ENCODE measurements at regions not wholly inside any gene's neighbourhood (a gene's known extent, or its start where the extent isn't known, plus 50 kb on each side); places are given as distances from the start of the nearest gene placed in this dataset.

- H3K4me1 ChIP-seq (ENCODE audit: control insufficient read depth in 1 of 2, insufficient read depth in 2 of 2, low read length in 2 of 2), result peaks cover 37 to 39% of the 10 kb centered on the region in 2 donors
- Mint-ChIP-seq H3K9me3 (no peaks in the 10 kb centered on the region), H3K4me3 (no peak overlapping the region), H3K27ac (no peak overlapping the region), H3K4me1 (peaks cover 53% of the 10 kb centered on the region), H3K36me3 (no peaks in the 10 kb centered on the region), H3K27me3 (ENCODE audit: low read depth in 3 of 3) (peaks cover 3 to 14% (median 11%) of the 10 kb centered on the region in 3 donors)
- H4K20me1 ChIP-seq (ENCODE audit: insufficient read depth, low read length), result no peaks in the 10 kb centered on the region
- H3K4me3 ChIP-seq (replicated peaks in 1 of 3; ENCODE audit: low read depth in 2 of 3, low read length in 3 of 3), result no peak overlapping the region
- DNase-seq, result peak in 1 of 3 donors; percentile 14
- no peaks in the 10 kb centered on the region for H3K9me3 ChIP-seq (replicated peaks in 1 of 2; ENCODE audit: control insufficient read depth in 1 of 2, insufficient read depth in 1 of 2, low read length in 2 of 2)
- no peaks in the 10 kb centered on the region for H3K27me3 ChIP-seq (ENCODE audit: control insufficient read depth in 2 of 2, insufficient read depth in 2 of 2, low read length in 2 of 2)
- H3K36me3 ChIP-seq (replicated peaks in 1 of 2; ENCODE audit: control insufficient read depth in 1 of 2, insufficient read depth in 2 of 2, low read length in 2 of 2), result no peaks in the 10 kb centered on the region
- TF ChIP-seq CTCF (IDR thresholded peaks at IDR 0.05), result no peak
- no peak overlapping the region for H3K9ac ChIP-seq (ENCODE audit: insufficient read depth, low read length, poor library complexity, severe bottlenecking)
- no peaks in the 10 kb centered on the region for H3K79me2 ChIP-seq (ENCODE audit: insufficient read depth, low read length)
- no peak overlapping the region for H3K27ac ChIP-seq (ENCODE audit: low read depth in 1 of 2, low read length in 2 of 2)
- no CpG with 5 or more reads among the region's 4 CpGs for WGBS (ENCODE audit: insufficient coverage)
- no peak overlapping the region for H2AFZ ChIP-seq (ENCODE audit: insufficient read depth, low read depth, low read length, poor library complexity, severe bottlenecking)
- no peak overlapping the region for H3K4me2 ChIP-seq (replicated peaks; ENCODE audit: extremely low read depth, low read length, poor library complexity, severe bottlenecking)
- intact Hi-C loops (cut with micrococcal nuclease), result no loop called here
Measured at GRCh38 chr9:89657765-89658164, 53.0 kb downstream of the GADD45G start.

GRCh38 chr9:89658401-89658800 is 53.6 kb downstream of the GADD45G start:
- Histone ChIP-seq H3K4me2 (replicated peaks; ENCODE audit: extremely low read depth, low read length, poor library complexity, severe bottlenecking) (no peak overlapping the region), H3K4me3 (replicated peaks in 1 of 3; ENCODE audit: low read depth in 2 of 3, low read length in 3 of 3) (no peak overlapping the region), H3K36me3 (replicated peaks in 1 of 2; ENCODE audit: control insufficient read depth in 1 of 2, insufficient read depth in 2 of 2, low read length in 2 of 2) (no peaks in the 10 kb centered on the region), H2AFZ (ENCODE audit: insufficient read depth, low read depth, low read length, poor library complexity, severe bottlenecking) (no peak overlapping the region), H3K27ac (ENCODE audit: low read depth in 1 of 2, low read length in 2 of 2) (no peak overlapping the region), H3K4me1 (ENCODE audit: control insufficient read depth in 1 of 2, insufficient read depth in 2 of 2, low read length in 2 of 2) (peaks cover 44 to 45% of the 10 kb centered on the region in 2 donors), H3K79me2 (ENCODE audit: insufficient read depth, low read length) (no peaks in the 10 kb centered on the region), H3K27me3 (ENCODE audit: control insufficient read depth in 2 of 2, insufficient read depth in 2 of 2, low read length in 2 of 2) (no peaks in the 10 kb centered on the region), H4K20me1 (ENCODE audit: insufficient read depth, low read length) (no peaks in the 10 kb centered on the region), H3K9ac (ENCODE audit: insufficient read depth, low read length, poor library complexity, severe bottlenecking) (no peak overlapping the region), H3K9me3 (replicated peaks in 1 of 2; ENCODE audit: control insufficient read depth in 1 of 2, insufficient read depth in 1 of 2, low read length in 2 of 2) (no peaks in the 10 kb centered on the region)
- H3K4me3 Mint-ChIP-seq, result no peak overlapping the region
- H3K4me1 Mint-ChIP-seq, result peaks cover 60% of the 10 kb centered on the region
- peaks cover 3 to 14% (median 12%) of the 10 kb centered on the region in 3 donors for H3K27me3 Mint-ChIP-seq (ENCODE audit: low read depth in 3 of 3)
- no peak for DNase-seq
- 94% methylated on average over 2 of the region's 5 CpGs for WGBS (ENCODE audit: insufficient coverage)
- H3K27ac Mint-ChIP-seq, result no peak overlapping the region
- no peaks in the 10 kb centered on the region for H3K9me3 Mint-ChIP-seq
- no peak for TF ChIP-seq CTCF (IDR thresholded peaks at IDR 0.05)
- intact Hi-C loops (cut with micrococcal nuclease), result no loop called here
- no peaks in the 10 kb centered on the region for H3K36me3 Mint-ChIP-seq
